Stimulated activated CD4-positive, alpha-beta T cell treated with anti-CD3 and anti-CD28 coated beads, TNF-alpha, amount 100 ng/mL, for 48 hours (primary cell): ENCODE measurements at regions not wholly inside any gene's neighbourhood (a gene's known extent, or its start where the extent isn't known, plus 50 kb on each side); places are given as distances from the start of the nearest gene placed in this dataset.
"Not testable (repeated sequence)": the region's sequence is repeated elsewhere in the genome, so short reads cannot be mapped to it uniquely, and the experiment has no call there.

Source experiments
- DNase-seq, 3 donors: peaks; one replicate each; pipeline ENCODE4 v3.0.0-alpha.2; 2020; ENCODE audit warnings: low read depth in 3 of 3

- no peak for DNase-seq
Measured at GRCh38 chr10:30560326-30560725, 69.2 kb downstream of the LYZL2 start.

GRCh38 chr10:30559180-30559579, 70.4 kb downstream of the LYZL2 start:
- DNase-seq = no peak

- DNase-seq = no peak
Measured at GRCh38 chr10:30558411-30558810, 71.1 kb downstream of the LYZL2 start.

- DNase-seq = no peak
Measured at GRCh38 chr10:30557884-30558283, 71.7 kb downstream of the LYZL2 start.

- no peak for DNase-seq
Measured at GRCh38 chr10:30556189-30556588, 73.4 kb downstream of the LYZL2 start.

GRCh38 chr10:30555465-30555864, 74.1 kb downstream of the LYZL2 start:
- no peak for DNase-seq

GRCh38 chr10:30554440-30554825, 75.1 kb downstream of the LYZL2 start:
- DNase-seq = no peak

GRCh38 chr10:30553626-30554439, 75.7 kb downstream of the LYZL2 start:
- no peak for DNase-seq

- DNase-seq = no peak
Measured at GRCh38 chr10:30553018-30553625, 76.4 kb downstream of the LYZL2 start.

- DNase-seq = no peak
Measured at GRCh38 chr10:30550967-30551815, 78.4 kb downstream of the LYZL2 start.

GRCh38 chr10:30549134-30549687, 80.3 kb downstream of the LYZL2 start:
- DNase-seq = not testable (repeated sequence)

- DNase-seq = no peak
Measured at GRCh38 chr10:30546511-30546910, 83.0 kb downstream of the LYZL2 start.

- DNase-seq = no peak
Measured at GRCh38 chr10:30542895-30543288, 86.7 kb downstream of the LYZL2 start.

- DNase-seq = no peak
Measured at GRCh38 chr10:30542001-30542894, 87.3 kb downstream of the LYZL2 start.

- no peak for DNase-seq
Measured at GRCh38 chr10:30540276-30540675, 89.3 kb downstream of the LYZL2 start.

GRCh38 chr10:30538086-30538485, 91.5 kb downstream of the LYZL2 start:
- no peak for DNase-seq

- DNase-seq = no peak
Measured at GRCh38 chr10:30537586-30537985, 92.0 kb downstream of the LYZL2 start.

- not testable (repeated sequence) for DNase-seq
Measured at GRCh38 chr10:30537158-30537557, 92.4 kb downstream of the LYZL2 start.

GRCh38 chr10:30536578-30536977, 93.0 kb downstream of the LYZL2 start:
- no peak for DNase-seq

- no peak for DNase-seq
Measured at GRCh38 chr10:30535677-30536076, 93.9 kb downstream of the LYZL2 start.

- DNase-seq = peak; percentile 30 to 55 (median 53)
Measured at GRCh38 chr10:30534465-30535144, 94.9 kb downstream of the LYZL2 start.
